Gastroesophageal sphincter (tissue), 4 donors: ENCODE measurements at regions not wholly inside any gene's neighbourhood (a gene's known extent, or its start where the extent isn't known, plus 50 kb on each side); places are given as distances from the start of the nearest gene placed in this dataset.

ENCODE experiments used
- ATAC-seq: fragments of 150-250 bp; one replicate; pipeline ENCODE4 v1.9.1; 2016; ENCODE audit warnings: mild to moderate bottlenecking, moderate library complexity
- H3K27ac ChIP-seq, 4 donors: fragments of 200-600 bp; sonication (generic) in 3 of 4; 1 replicate in 3 of 4; 2 replicates in 1 of 4; pipeline ENCODE4 v1.5.1; 2016 to 2019
- H3K27me3 ChIP-seq: fragments of 200-600 bp; sonication (generic); one replicate; pipeline ENCODE4 v1.5.1; 2019
- H3K36me3 ChIP-seq, 2 donors: fragments of 200-600 bp; sonication (generic); one replicate each; pipeline ENCODE4 v1.5.1; 2019; ENCODE audit warnings: control low read depth in 1 of 2
- H3K4me1 ChIP-seq, 3 donors: fragments of 200-600 bp; sonication (generic); 1 replicate in 2 of 3; 2 replicates in 1 of 3; pipeline ENCODE4 v1.5.1; 2016 to 2019; ENCODE audit warnings: control low read depth in 2 of 3
- H3K4me3 ChIP-seq, 2 donors: fragments of 200-600 bp; sonication (generic); one replicate each; pipeline ENCODE4 v1.5.1; 2019; ENCODE audit warnings: mild to moderate bottlenecking in 1 of 2, moderate library complexity in 1 of 2
- H3K9me3 ChIP-seq, 3 donors: fragments of 200-600 bp; sonication (generic); one replicate each; pipeline ENCODE4 v1.5.1; 2017 to 2019; ENCODE audit warnings: control low read depth in 2 of 3
- EP300 ChIP-seq: sonication (generic); formaldehyde crosslinking; IDR thresholded peaks from one replicate; pipeline ENCODE4 v1.6.1; 2017; ENCODE audit warnings: antibody characterized with exemption, mild to moderate bottlenecking
- POLR2A ChIP-seq, 2 donors: fragments of 450-650 bp; IDR thresholded peaks; one replicate each; pipeline ENCODE4 v1.6.1; 2017; ENCODE audit warnings: antibody characterized with exemption in 2 of 2, mild to moderate bottlenecking in 2 of 2, moderate library complexity in 1 of 2
- POLR2AphosphoS5 ChIP-seq: sonication (generic); formaldehyde crosslinking; IDR thresholded peaks from one replicate; pipeline ENCODE4 v1.6.1; 2017; ENCODE audit warnings: antibody characterized with exemption
- WGBS, 2 donors: methylation state at CpG; one replicate each; pipeline ENCODE4 v1.1.5; 2018; ENCODE audit warnings: low coverage in 1 of 2; 5-methylcytosine and 5-hydroxymethylcytosine counted together
- TF ChIP-seq, protein P1 (sequence below), 4 experiments: fragments of 200-600 bp in 2 of 4; fragments of 450-650 bp in 2 of 4; sonication (generic) in 1 of 4; IDR thresholded peaks; one replicate each; pipeline ENCODE4 v1.5.1; 2017 to 2019; ENCODE audit warnings: antibody characterized with exemption in 4 of 4, mild to moderate bottlenecking in 2 of 4, moderate library complexity in 2 of 4

GRCh38 chr18:60070631-60071030 lies 170.8 kb downstream of the PMAIP1 start:
- Histone ChIP-seq H3K27me3 (no peaks in the 10 kb centered on the region), H3K9me3 (no peaks in the 10 kb centered on the region), H3K27ac (no peak overlapping the region), H3K4me1 (peaks cover 0 to 28% (median 0%) of the 10 kb centered on the region in 3 donors), H3K36me3 (no peaks in the 10 kb centered on the region), H3K4me3 (no peak overlapping the region)
- ATAC-seq = no peak
- TF ChIP-seq POLR2AphosphoS5 (no peak), EP300 (no peak), POLR2A (IDR thresholded peaks at IDR 0.05) (no peak)
- TF ChIP-seq, protein P1, sequence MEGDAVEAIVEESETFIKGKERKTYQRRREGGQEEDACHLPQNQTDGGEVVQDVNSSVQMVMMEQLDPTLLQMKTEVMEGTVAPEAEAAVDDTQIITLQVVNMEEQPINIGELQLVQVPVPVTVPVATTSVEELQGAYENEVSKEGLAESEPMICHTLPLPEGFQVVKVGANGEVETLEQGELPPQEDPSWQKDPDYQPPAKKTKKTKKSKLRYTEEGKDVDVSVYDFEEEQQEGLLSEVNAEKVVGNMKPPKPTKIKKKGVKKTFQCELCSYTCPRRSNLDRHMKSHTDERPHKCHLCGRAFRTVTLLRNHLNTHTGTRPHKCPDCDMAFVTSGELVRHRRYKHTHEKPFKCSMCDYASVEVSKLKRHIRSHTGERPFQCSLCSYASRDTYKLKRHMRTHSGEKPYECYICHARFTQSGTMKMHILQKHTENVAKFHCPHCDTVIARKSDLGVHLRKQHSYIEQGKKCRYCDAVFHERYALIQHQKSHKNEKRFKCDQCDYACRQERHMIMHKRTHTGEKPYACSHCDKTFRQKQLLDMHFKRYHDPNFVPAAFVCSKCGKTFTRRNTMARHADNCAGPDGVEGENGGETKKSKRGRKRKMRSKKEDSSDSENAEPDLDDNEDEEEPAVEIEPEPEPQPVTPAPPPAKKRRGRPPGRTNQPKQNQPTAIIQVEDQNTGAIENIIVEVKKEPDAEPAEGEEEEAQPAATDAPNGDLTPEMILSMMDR (IDR thresholded peaks at IDR 0.05) = no peak
- 46 to 73% methylated on average over 3 of the region's 3 CpGs for WGBS, 2 donors

GRCh38 chr18:60069145-60069544 lies 169.3 kb downstream of the PMAIP1 start:
- 45 to 71% methylated on average over 2 of the region's 2 CpGs for WGBS, 2 donors
- H3K4me3 ChIP-seq = no peak overlapping the region
- H3K27ac ChIP-seq = no peak overlapping the region
- H3K27me3 ChIP-seq = no peaks in the 10 kb centered on the region
- no peaks in the 10 kb centered on the region for H3K36me3 ChIP-seq
- ATAC-seq = no peak
- no peaks in the 10 kb centered on the region for H3K9me3 ChIP-seq
- TF ChIP-seq, protein P1 (IDR thresholded peaks at IDR 0.05) = no peak
- no peak for TF ChIP-seq POLR2AphosphoS5
- TF ChIP-seq POLR2A (IDR thresholded peaks at IDR 0.05) = no peak
- TF ChIP-seq EP300 = no peak
- peaks cover 0 to 33% (median 0%) of the 10 kb centered on the region in 3 donors for H3K4me1 ChIP-seq

DNA sequence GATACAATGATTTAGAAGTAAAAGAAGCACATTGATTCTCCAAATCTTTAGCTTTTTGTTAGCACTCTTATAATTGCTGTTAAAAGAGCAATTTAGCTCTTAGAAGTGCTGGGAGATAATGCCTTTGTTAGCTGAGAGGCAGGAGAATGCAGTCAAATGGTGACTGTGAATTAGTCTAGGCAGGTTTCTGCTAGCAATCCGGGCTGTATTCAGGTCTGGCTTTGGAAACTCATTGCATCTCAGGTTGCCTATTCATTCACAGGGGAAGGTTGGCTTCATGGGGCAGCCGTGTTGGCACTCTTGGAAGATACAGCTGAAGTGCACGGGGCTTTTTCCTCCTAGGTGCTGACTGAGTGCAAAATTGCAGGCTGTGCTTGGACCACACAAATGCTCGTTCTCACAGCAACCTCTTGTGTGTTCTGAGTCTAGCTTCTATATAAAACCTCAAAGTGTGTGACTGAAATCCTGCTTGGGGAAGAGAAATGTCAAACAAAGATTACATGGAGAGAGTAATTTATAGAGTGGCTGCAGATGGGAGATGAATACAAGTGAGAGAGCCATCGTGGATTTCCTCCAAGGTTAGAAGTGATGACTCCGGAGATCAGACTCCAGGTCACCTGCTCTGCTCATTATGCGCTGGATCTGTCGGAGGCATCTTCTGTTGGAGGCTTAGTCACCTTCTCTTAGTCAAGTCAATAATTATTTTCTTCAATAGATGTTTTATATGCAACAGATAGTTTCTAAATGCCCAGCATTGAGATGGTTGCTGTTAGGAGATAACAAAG lies 167.8 kb downstream of the PMAIP1 start:
- Histone ChIP-seq H3K27me3 (no peaks in the 10 kb centered on the region), H3K4me3 (no peak overlapping the region), H3K27ac (peak overlapping the region in 2 of 4 donors; percentile 12 to 54), H3K9me3 (no peaks in the 10 kb centered on the region), H3K4me1 (peaks cover 0 to 33% (median 0%) of the 10 kb centered on the region in 3 donors), H3K36me3 (no peaks in the 10 kb centered on the region)
- TF ChIP-seq POLR2AphosphoS5 (no peak), EP300 (no peak), POLR2A (IDR thresholded peaks at IDR 0.05) (no peak)
- TF ChIP-seq, protein P1 (IDR thresholded peaks at IDR 0.05) = no peak
- WGBS, 2 donors = 14 to 20% methylated on average over 5 to 6 of the region's 8 CpGs
- no peak for ATAC-seq

GRCh38 chr18:60066219-60066975 lies 166.6 kb downstream of the PMAIP1 start:
- ATAC-seq = no peak
- Histone ChIP-seq H3K36me3 (no peaks in the 10 kb centered on the region), H3K4me1 (peaks cover 0 to 33% (median 0%) of the 10 kb centered on the region in 3 donors), H3K4me3 (no peak overlapping the region), H3K9me3 (no peaks in the 10 kb centered on the region), H3K27ac (peak overlapping the region in 2 of 4 donors; percentile 29 to 51), H3K27me3 (no peaks in the 10 kb centered on the region)
- 42 to 57% methylated on average over 4 to 7 of the region's 8 CpGs for WGBS, 2 donors
- TF ChIP-seq, protein P1 (IDR thresholded peaks at IDR 0.05) = no peak
- TF ChIP-seq POLR2AphosphoS5 (no peak), EP300 (no peak), POLR2A (IDR thresholded peaks at IDR 0.05) (no peak)
